ENCODE measurements at regions not wholly inside any gene's neighbourhood (a gene's known extent, or its start where the extent isn't known, plus 50 kb on each side); places are given as distances from the start of the nearest gene placed in this dataset.
A peak's percentile ranks its signal among the peaks of the same experiment; 100 is the strongest.

GRCh38 chr10:78406648-78407008 is 373.0 kb downstream of the RPS24 start:
- peaks cover 2% of the 10 kb centered on the region for H3K27me3 Mint-ChIP-seq (ENCODE audit: unreplicated experiment)
- peak overlapping the region; percentile 93 for H3K27ac Mint-ChIP-seq (ENCODE audit: unreplicated experiment)
- peak overlapping the region; percentile 87 for H3K4me3 Mint-ChIP-seq (ENCODE audit: unreplicated experiment)
- no peaks in the 10 kb centered on the region for H3K4me1 Mint-ChIP-seq (ENCODE audit: unreplicated experiment)
- no peaks in the 10 kb centered on the region for H3K9me3 Mint-ChIP-seq (ENCODE audit: unreplicated experiment)
- H3K36me3 Mint-ChIP-seq (ENCODE audit: low read depth, unreplicated experiment), result no peaks in the 10 kb centered on the region
- TF ChIP-seq, protein P1, sequence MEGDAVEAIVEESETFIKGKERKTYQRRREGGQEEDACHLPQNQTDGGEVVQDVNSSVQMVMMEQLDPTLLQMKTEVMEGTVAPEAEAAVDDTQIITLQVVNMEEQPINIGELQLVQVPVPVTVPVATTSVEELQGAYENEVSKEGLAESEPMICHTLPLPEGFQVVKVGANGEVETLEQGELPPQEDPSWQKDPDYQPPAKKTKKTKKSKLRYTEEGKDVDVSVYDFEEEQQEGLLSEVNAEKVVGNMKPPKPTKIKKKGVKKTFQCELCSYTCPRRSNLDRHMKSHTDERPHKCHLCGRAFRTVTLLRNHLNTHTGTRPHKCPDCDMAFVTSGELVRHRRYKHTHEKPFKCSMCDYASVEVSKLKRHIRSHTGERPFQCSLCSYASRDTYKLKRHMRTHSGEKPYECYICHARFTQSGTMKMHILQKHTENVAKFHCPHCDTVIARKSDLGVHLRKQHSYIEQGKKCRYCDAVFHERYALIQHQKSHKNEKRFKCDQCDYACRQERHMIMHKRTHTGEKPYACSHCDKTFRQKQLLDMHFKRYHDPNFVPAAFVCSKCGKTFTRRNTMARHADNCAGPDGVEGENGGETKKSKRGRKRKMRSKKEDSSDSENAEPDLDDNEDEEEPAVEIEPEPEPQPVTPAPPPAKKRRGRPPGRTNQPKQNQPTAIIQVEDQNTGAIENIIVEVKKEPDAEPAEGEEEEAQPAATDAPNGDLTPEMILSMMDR (IDR thresholded peaks at IDR 0.05; ENCODE audit: unreplicated experiment), result no peak
- no peak for DNase-seq (ENCODE audit: low spot score)

DNA sequence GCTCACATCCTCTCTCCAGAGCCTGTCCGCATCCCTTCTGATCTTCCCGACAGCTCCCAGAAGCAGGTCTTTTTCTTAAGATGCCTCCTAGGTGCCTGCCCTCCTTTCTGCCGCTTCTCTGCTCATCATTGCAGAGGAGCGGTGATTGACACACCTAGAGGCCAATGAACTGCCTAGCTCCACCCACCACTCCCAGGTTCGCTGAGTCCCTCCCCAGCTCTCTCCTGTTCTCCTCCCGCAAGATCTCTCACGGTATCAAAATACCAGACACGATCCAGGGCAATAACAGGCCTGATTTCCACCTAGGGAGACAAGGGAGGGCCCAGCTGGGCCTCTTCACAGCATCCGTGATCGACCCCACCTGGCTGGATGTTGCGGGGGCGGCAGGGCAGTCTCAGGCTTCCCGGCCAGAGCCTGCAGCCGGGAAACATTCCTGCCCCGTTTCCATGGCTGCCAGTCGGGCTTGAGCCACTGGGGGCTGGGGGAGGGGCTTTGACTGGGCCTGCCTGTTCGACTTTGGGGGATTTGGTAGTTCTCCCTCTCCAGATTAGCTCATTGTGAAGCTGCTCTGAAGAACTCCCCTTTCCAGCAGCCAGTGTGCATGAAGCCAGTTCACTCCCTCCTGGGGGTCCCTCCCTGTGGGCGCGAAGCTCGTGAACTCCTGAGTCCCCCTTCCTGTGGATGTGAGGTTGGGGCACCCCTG is 373.5 kb downstream of the RPS24 start:
- Mint-ChIP-seq H3K9me3 (ENCODE audit: unreplicated experiment) (no peaks in the 10 kb centered on the region), H3K27ac (ENCODE audit: unreplicated experiment) (peak overlapping the region; percentile 93), H3K4me3 (ENCODE audit: unreplicated experiment) (peak overlapping the region; percentile 87), H3K4me1 (ENCODE audit: unreplicated experiment) (no peaks in the 10 kb centered on the region), H3K27me3 (ENCODE audit: unreplicated experiment) (peaks cover 2% of the 10 kb centered on the region), H3K36me3 (ENCODE audit: low read depth, unreplicated experiment) (no peaks in the 10 kb centered on the region)
- TF ChIP-seq, protein P1 (IDR thresholded peaks at IDR 0.05; ENCODE audit: unreplicated experiment), result no peak
- DNase-seq (ENCODE audit: low spot score), result peak; percentile 83

- Mint-ChIP-seq H3K36me3 (ENCODE audit: low read depth, unreplicated experiment) (no peaks in the 10 kb centered on the region), H3K4me3 (ENCODE audit: unreplicated experiment) (no peak overlapping the region), H3K4me1 (ENCODE audit: unreplicated experiment) (peaks cover 4% of the 10 kb centered on the region), H3K27me3 (ENCODE audit: unreplicated experiment) (peaks cover 2% of the 10 kb centered on the region), H3K9me3 (ENCODE audit: unreplicated experiment) (no peaks in the 10 kb centered on the region), H3K27ac (ENCODE audit: unreplicated experiment) (peak overlapping the region; percentile 72)
- DNase-seq (ENCODE audit: low spot score), result no peak
- TF ChIP-seq, protein P1 (IDR thresholded peaks at IDR 0.05; ENCODE audit: unreplicated experiment), result no peak
These were observed 374.3 kb downstream of the RPS24 start for GRCh38 chr10:78407966-78408365.

DNA sequence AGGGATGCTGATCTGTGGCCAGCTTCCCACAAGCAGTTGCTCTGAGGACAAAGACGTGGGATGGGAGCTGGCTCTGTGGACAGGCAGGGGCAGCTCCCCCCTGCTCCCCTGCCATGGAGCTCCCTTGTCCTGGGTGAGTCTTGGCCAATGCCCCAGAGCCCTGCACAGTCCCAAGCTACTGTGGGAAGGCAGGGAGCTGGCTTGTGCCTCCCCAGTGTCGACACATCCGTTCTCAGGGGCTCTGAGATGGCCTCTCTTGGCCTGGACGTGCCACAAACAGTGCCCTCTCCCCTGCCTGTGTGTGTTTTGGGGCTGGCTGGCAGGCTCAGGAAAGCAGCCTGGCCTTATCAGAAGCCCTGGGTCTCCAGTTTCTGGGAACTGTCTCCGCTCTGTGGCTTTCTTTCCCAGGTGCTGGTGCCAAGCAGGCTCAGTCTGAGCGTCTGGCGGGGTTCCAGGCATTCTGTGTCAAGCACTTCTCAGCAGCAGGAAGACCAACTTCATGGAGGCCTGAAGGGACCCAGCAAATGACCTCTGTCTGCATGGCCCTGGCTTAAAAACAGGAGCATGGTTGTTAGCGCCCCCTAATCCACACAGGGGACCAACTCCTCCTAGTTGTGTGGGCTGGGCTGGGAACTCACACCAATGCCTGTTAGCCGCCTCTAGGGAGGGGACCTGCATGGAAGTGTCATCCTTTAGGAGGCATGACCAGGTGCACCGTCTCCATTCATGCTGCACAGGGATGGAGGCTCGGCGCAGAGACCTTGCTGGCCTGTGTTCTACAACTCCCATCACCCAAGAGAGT is 375.2 kb downstream of the RPS24 start:
- Mint-ChIP-seq H3K36me3 (ENCODE audit: low read depth, unreplicated experiment) (no peaks in the 10 kb centered on the region), H3K4me3 (ENCODE audit: unreplicated experiment) (no peak overlapping the region), H3K9me3 (ENCODE audit: unreplicated experiment) (no peaks in the 10 kb centered on the region), H3K27me3 (ENCODE audit: unreplicated experiment) (peaks cover 4% of the 10 kb centered on the region), H3K27ac (ENCODE audit: unreplicated experiment) (no peak overlapping the region), H3K4me1 (ENCODE audit: unreplicated experiment) (peaks cover 7% of the 10 kb centered on the region)
- TF ChIP-seq, protein P1 (IDR thresholded peaks at IDR 0.05; ENCODE audit: unreplicated experiment), result no peak
- DNase-seq (ENCODE audit: low spot score), result no peak
